PC-3 (cell line): ENCODE measurements at regions not wholly inside any gene's neighbourhood (a gene's known extent, or its start where the extent isn't known, plus 50 kb on each side); places are given as distances from the start of the nearest gene placed in this dataset.
"Not testable (repeated sequence)": the region's sequence is repeated elsewhere in the genome, so short reads cannot be mapped to it uniquely, and the experiment has no call there.

Source experiments
- ATAC-seq: fragments of 200-7000 bp; cut with Tn5 transposase; 2 replicates; pipeline ENCODE4 v1.9.1; 2020; ENCODE audit warnings: mild to moderate bottlenecking, moderate library complexity
- BruUV-seq: library from RNA; stranded (reverse); fragments of 400-500 nt; replicated peaks from 2 replicates; lab custom pipeline; 2021; lab: Mats Ljungman, UMichigan
- CTCF ChIA-PET: fragments of 300-600 bp; sonication (Branson Sonifier 250); formaldehyde crosslinking; loops from one replicate; lab custom pipeline; 2022; ENCODE audit warnings: antibody characterized with exemption; lab: Charles Lee
- POLR2A ChIA-PET: fragments of 300-600 bp; sonication (Branson Sonifier 250); formaldehyde crosslinking; loops from one replicate; lab custom pipeline; 2022; ENCODE audit warnings: antibody characterized with exemption; ENCODE audit not compliant: unreplicated experiment; lab: Charles Lee
- DNase-seq: peaks from one replicate; pipeline ENCODE4 v3.0.0-alpha.2; 2015
- H2AFZ ChIP-seq: fragments of 300-600 bp; sonication (generic); 2 replicates; pipeline ENCODE4 v1.6.0; 2016; ENCODE audit warnings: antibody characterized with exemption, low read length
- H3F3A ChIP-seq: fragments of 300-600 bp; sonication (generic); one replicate; pipeline ENCODE4 v1.6.0; 2017; ENCODE audit warnings: antibody characterized with exemption, low read length, control low read depth, mild to moderate bottlenecking; ENCODE audit not compliant: unreplicated experiment
- H3K27ac ChIP-seq: fragments of 300-600 bp; sonication (generic); 2 replicates; pipeline ENCODE4 v1.5.1; 2016; ENCODE audit warnings: mild to moderate bottlenecking, low read length
- H3K27me3 ChIP-seq: fragments of 300-600 bp; sonication (generic); 2 replicates; pipeline ENCODE4 v1.6.1; 2016; ENCODE audit warnings: low read length, mixed read lengths
- H3K36me3 ChIP-seq: fragments of 300-600 bp; sonication (generic); 2 replicates; pipeline ENCODE4 v1.6.1; 2016; ENCODE audit warnings: low read depth, mixed run types, low read length, mixed read lengths
- H3K4me1 ChIP-seq: fragments of 300-600 bp; sonication (generic); 2 replicates; pipeline ENCODE4 v1.5.1; 2016; ENCODE audit warnings: low read length; ENCODE audit not compliant: insufficient read depth
- H3K4me2 ChIP-seq: fragments of 300-600 bp; sonication (generic); 2 replicates; pipeline ENCODE4 v1.6.0; 2016; ENCODE audit warnings: low read length
- H3K4me3 ChIP-seq: fragments of 300-600 bp; sonication (generic); 2 replicates; pipeline ENCODE4 v1.5.1; 2016; ENCODE audit warnings: mild to moderate bottlenecking, low read length, mixed read lengths
- H3K79me2 ChIP-seq: fragments of 300-600 bp; sonication (generic); 2 replicates; pipeline ENCODE4 v1.6.1; 2017; ENCODE audit warnings: low read length, mixed read lengths
- H3K9ac ChIP-seq: fragments of 300-600 bp; sonication (generic); 2 replicates; pipeline ENCODE4 v1.6.0; 2016; ENCODE audit warnings: mild to moderate bottlenecking, low read length
- H3K9me2 ChIP-seq: fragments of 300-600 bp; sonication (generic); replicated peaks from 2 replicates; pipeline ENCODE4 v1.6.1; 2016; ENCODE audit warnings: mixed run types, low read length, mixed read lengths
- H3K9me3 ChIP-seq: fragments of 300-600 bp; sonication (generic); 2 replicates; pipeline ENCODE4 v1.6.1; 2016; ENCODE audit warnings: low read length, mixed read lengths
- H4K20me1 ChIP-seq: fragments of 300-600 bp; sonication (generic); 2 replicates; pipeline ENCODE4 v1.6.1; 2016; ENCODE audit warnings: low read length, mixed read lengths
- EZH2 ChIP-seq: fragments of 300-600 bp; sonication (generic); IDR thresholded peaks from one replicate; pipeline ENCODE4 v1.6.1; 2017; ENCODE audit warnings: antibody characterized with exemption, mild to moderate bottlenecking, low read length; ENCODE audit not compliant: unreplicated experiment
- EZH2phosphoT487 ChIP-seq: fragments of 300-600 bp; sonication (generic); IDR thresholded peaks from 2 replicates; pipeline ENCODE4 v1.6.1; 2018; ENCODE audit warnings: mild to moderate bottlenecking, antibody characterized with exemption, low read length, borderline replicate concordance
- intact Hi-C: fragments of 100-400 bp; cut with micrococcal nuclease; formaldehyde crosslinking; loops from 2 replicates; pipeline ENCODE4 v1.9.0; 2023
- TF ChIP-seq, protein P1 (sequence below): fragments of 300-600 bp; sonication (generic); conservative IDR thresholded peaks from 2 replicates; pipeline ENCODE4 v1.5.1; 2017; ENCODE audit warnings: antibody characterized with exemption, low read depth, mild to moderate bottlenecking, low read length

DNA sequence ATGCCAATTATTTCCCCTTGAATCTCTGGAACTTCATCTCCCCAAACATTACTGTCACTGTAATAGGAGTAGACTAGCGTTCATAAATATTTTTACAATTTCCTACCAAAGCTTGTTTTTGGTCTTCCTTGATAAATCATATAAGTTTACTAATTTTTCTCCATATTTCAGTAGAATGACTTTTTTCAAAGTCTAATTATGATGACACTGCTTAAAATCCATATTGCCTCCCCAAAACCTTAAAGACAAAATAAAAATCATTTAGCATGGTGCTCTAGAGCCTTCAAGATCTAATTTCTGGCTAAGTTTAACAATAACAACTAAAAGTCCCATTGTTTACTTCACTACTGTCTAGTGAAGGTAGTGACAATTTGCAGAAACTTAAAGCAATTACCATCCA, 474.2 kb upstream of the CHRM3 start:
- no peaks in the 10 kb centered on the region for H3K9me2 ChIP-seq
- DNase-seq (no peak), ATAC-seq (no peak)
- H3K79me2 ChIP-seq = no peaks in the 10 kb centered on the region
- H3K4me3 ChIP-seq = no peak overlapping the region
- intact Hi-C loops = no loop called here
- no peak overlapping the region for H3K9ac ChIP-seq
- no peak for TF ChIP-seq EZH2
- TF ChIP-seq EZH2phosphoT487 = no peak
- TF ChIP-seq, protein P1, sequence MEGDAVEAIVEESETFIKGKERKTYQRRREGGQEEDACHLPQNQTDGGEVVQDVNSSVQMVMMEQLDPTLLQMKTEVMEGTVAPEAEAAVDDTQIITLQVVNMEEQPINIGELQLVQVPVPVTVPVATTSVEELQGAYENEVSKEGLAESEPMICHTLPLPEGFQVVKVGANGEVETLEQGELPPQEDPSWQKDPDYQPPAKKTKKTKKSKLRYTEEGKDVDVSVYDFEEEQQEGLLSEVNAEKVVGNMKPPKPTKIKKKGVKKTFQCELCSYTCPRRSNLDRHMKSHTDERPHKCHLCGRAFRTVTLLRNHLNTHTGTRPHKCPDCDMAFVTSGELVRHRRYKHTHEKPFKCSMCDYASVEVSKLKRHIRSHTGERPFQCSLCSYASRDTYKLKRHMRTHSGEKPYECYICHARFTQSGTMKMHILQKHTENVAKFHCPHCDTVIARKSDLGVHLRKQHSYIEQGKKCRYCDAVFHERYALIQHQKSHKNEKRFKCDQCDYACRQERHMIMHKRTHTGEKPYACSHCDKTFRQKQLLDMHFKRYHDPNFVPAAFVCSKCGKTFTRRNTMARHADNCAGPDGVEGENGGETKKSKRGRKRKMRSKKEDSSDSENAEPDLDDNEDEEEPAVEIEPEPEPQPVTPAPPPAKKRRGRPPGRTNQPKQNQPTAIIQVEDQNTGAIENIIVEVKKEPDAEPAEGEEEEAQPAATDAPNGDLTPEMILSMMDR = no peak
- ChIA-PET CTCF (no interaction called here), POLR2A (no interaction called here)
- BruUV-seq = no TSS peak
- no peak overlapping the region for H3K4me2 ChIP-seq
- no peaks in the 10 kb centered on the region for H3K27me3 ChIP-seq
- no peaks in the 10 kb centered on the region for H3F3A ChIP-seq
- no peak overlapping the region for H3K27ac ChIP-seq
- H2AFZ ChIP-seq = no peak overlapping the region
- H3K36me3 ChIP-seq = no peaks in the 10 kb centered on the region
- H3K9me3 ChIP-seq = no peaks in the 10 kb centered on the region
- peaks cover 9% of the 10 kb centered on the region for H3K4me1 ChIP-seq
- H4K20me1 ChIP-seq = no peaks in the 10 kb centered on the region

DNA sequence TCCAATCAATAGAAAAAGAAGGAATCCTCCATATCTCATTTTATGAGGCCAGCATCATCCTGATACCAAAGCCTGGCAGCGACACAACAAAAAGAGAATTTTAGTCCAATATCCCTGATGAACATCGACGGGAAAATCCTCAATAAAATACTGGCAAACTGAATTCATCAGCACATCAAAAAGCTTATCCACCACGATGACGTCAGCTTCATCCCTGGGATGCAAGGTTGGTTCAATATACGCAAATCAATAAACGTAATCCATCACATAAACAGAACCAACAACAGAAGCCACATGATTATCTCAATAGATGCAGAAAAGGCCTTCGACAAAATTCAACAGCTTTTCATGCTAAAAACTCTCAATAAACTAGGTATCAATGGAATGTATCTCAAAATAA, 483.6 kb upstream of the CHRM3 start:
- H3K9me3 ChIP-seq, H3K4me2 ChIP-seq, CTCF ChIA-PET, H3F3A ChIP-seq, H3K4me3 ChIP-seq, intact Hi-C loops, H3K9ac ChIP-seq, H3K4me1 ChIP-seq, ATAC-seq, POLR2A ChIA-PET, H3K79me2 ChIP-seq, H3K27ac ChIP-seq, H4K20me1 ChIP-seq, DNase-seq, H2AFZ ChIP-seq, H3K27me3 ChIP-seq, BruUV-seq, H3K36me3 ChIP-seq, H3K9me2 ChIP-seq: not testable (repeated sequence)

DNA sequence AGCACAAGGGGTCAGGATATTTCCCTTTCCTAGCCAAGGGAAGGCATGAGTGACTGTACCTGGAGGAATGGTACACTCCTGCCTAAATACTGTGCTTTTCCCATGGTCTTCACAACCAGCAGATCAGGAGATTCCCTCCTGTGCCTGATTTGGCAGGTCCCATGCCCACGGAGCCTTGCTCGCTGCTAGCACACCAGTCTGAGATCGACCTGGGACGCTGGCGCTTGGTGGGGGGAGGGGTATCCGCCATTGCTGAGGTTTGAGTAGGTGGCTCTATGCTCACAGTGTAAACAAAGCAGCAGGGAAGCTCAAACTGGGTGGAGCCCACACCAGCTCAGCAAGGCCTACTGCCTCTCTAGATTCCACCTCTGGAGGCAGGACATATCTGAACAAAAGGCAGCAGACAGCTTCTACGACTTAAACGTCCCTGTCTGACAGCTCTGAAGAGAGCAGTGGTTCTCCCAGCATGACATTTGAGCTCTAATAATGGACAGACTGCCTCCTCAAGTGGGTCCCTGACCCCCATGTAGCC, 486.0 kb upstream of the CHRM3 start:
- Histone ChIP-seq H3K9me3 (no peaks in the 10 kb centered on the region), H3K79me2 (no peaks in the 10 kb centered on the region), H3K27ac (no peak overlapping the region), H3K27me3 (no peaks in the 10 kb centered on the region), H3K4me1 (peaks cover 18% of the 10 kb centered on the region), H3F3A (no peaks in the 10 kb centered on the region), H3K9me2 (no peaks in the 10 kb centered on the region), H4K20me1 (no peaks in the 10 kb centered on the region), H3K4me2 (no peak overlapping the region), H3K4me3 (no peak overlapping the region), H3K9ac (no peak overlapping the region), H3K36me3 (no peaks in the 10 kb centered on the region), H2AFZ (no peak overlapping the region)
- intact Hi-C loops = no loop called here
- BruUV-seq = no TSS peak
- ChIA-PET POLR2A (no interaction called here), CTCF (no interaction called here)
- ATAC-seq (no peak), DNase-seq (no peak)
- no peak for TF ChIP-seq EZH2
- TF ChIP-seq, protein P1 = no peak
- TF ChIP-seq EZH2phosphoT487 = no peak
